ENCODE measurements at regions not wholly inside any gene's neighbourhood (a gene's known extent, or its start where the extent isn't known, plus 50 kb on each side); places are given as distances from the start of the nearest gene placed in this dataset.
"Not testable (repeated sequence)": the region's sequence is repeated elsewhere in the genome, so short reads cannot be mapped to it uniquely, and the experiment has no call there.

DNA sequence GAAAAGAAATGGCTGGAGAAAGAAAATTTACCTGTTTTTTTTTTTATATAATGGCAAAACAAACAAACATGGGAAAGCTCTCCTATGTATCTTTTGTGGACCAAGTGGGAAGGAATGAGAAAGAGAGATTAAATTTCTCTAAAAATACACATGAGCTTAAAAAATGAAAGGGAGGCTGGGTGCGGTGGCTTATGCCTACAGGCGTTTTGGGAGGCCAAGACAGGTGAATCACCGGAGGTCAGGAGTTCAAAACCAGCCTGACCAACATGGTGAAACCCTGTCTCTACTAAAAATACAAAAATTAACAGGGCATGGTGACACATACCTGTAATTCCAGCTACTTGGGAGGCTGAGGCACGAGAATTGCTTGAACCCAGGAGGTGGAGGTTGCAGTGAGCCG is 388.0 kb downstream of the TFAP2B start:
- not testable (repeated sequence) for DNase-seq (ENCODE audit: extremely low read depth, low read depth, low spot score)

DNA sequence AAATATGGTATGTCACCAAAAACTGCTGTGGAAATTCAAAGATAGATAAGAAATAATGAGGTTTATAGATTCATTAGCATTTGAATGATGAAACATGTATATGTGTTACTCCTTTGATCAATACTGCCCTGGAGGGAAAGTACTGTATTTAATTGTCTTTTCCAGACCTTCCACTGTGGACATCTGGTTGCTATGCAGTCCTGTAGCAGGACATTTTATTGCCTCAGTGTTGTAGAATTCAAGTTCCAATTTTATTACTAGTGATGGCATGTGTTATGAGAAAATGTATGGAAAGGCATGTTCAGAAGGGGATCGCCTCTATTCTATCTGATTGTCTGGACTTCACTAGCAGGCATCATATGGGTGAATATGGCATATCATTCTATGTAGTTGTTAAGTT is 391.0 kb downstream of the TFAP2B start:
- no peak for DNase-seq (ENCODE audit: extremely low read depth, low read depth, low spot score)

DNA sequence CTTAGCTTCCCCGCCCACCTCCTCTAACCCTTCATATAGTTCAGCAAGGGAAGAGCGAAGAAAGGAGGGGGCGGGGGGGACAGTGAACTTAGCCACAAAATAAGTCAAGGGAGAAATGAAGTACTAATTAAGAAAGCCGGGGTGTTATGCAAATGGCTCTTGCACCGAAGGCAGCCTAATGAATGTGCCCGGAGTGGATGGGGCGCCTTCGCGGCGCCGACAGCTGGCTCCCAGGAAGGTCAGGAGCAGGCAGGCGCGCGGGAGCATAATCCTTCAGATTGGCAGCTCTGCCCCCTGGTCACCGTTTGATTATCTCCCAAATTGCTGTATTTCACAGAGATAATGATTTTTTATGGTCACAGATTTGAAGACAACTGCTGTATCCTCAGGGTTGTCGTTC is 395.1 kb downstream of the TFAP2B start:
- DNase-seq (ENCODE audit: extremely low read depth, low read depth, low spot score) = no peak

DNA sequence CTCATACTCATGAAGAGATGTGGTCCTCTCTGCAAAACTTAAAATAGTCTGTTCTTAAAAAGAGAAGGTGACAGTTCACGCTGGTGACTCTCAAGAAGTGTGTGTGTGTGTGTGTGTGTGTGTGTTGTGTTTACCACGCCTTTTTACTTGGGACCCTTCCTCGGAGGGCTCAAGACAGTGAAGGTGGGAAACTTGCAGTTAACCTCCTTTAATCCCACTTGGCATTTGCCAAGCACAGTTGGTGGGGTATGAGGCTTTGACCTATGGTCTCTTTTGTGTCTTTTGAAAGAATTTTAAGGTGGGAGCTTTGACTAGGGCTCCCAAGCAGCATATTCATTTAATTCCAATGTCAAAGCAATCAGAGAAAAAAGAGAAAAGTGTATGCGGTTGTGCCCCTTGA is 395.8 kb downstream of the TFAP2B start:
- no peak for DNase-seq (ENCODE audit: extremely low read depth, low read depth, low spot score)

DNA sequence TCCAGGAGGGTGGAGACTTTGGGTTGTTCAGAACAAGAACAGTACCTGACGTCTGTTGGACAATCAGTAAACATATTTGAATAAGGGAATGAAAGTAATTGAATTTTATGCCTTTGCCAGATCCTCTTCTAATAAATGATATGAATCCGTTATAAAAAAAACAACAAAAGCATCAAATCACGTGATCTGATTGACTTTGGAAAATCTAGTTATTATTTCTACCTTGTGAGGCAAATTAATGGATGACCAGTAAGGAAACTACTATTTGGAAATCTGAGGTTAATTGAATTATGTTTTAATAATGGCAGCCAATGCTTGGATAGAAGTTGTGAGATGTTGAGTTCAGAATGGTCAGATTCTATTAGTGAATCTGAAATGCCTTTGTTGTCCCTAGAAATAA is 399.5 kb downstream of the TFAP2B start:
- DNase-seq (ENCODE audit: extremely low read depth, low read depth, low spot score) = no peak

DNA sequence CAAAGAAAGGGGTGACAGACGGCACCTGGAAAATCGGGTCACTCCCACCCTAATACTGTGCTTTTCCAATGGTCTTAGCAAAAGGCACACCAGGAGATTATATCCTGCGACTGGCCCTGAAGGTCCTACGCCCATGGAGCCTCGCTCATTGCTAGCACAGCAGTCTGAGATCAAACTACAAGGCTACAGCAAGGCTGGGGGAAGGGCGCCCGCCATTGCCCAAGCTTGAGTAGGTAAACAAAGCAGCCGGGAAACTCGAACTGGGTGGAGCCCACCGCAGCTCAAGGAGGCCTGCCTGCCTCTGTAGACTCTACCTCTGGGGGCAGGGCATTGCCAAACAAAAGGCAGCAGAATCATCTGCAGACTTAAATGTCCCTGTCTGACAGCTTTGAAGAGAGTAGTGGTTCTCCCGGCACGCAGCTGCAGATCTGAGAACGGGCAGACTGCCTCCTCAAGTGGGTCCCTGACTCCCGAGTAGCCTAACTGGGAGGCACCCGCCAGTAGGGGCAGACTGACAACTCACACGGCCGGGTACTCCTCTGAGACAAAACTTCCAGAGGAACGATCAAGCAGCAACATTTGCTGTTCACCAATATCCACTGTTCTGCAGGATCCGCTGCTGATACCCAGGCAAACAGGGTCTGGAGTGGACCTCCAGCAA is 406.0 kb downstream of the TFAP2B start:
- DNase-seq (ENCODE audit: extremely low read depth, low read depth, low spot score) = not testable (repeated sequence)

DNA sequence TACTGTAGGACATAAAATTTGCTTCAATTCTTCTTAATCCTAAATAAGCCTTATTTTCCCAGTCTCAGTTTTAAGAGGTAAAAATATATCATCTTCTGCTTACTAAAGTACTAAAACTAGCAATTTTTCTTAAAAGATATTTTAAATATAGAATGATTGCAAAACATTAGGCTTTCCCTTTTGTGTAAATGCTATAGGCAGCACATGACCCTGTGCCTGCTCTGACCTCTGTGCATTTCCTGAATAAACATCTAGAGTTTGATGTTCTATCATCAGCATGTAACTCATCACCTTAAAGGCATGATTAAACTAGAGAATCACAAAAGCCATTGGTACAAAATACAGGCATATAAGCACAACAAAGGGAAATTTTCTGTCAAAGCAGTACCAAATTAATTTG is 422.7 kb downstream of the TFAP2B start:
- no peak for DNase-seq (ENCODE audit: extremely low read depth, low read depth, low spot score)

DNA sequence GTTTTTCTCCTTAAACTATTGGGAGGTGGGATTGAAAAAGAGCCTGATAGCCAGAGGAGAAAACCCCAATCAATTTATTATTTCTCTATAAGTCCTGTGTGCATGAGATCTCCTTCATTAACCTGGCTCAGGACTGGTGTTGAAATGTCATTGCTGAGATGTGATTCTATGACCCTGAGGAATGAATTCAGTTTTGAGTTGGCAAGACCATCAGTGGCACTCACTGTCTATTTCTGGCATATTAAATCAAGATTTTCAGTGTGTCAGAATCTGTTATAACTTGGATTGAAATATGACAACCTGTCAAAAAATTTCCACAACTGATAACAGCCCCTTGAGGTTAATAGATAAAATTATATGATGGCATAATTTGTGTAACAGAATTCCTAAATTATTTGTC is 431.1 kb downstream of the TFAP2B start:
- no peak for DNase-seq (ENCODE audit: extremely low read depth, low read depth, low spot score)

DNA sequence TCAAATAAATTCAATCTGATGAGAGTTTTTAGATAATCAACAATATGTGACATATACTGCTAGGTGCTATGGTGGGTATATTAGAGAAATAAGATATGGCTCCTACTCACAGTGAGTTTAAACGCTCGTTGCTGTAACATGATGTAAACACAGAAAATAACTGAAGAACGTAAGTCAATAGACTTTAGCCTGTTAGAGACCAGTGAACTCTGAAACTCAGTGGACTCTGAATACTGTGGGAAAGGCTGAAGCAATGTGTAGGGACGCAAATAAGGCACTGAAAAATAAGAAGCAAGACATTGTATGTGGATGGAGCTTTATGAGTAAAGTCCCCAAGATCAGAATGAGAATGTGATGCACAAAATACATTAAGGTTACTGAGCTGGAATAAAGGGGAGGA is 431.6 kb downstream of the TFAP2B start:
- no peak for DNase-seq (ENCODE audit: extremely low read depth, low read depth, low spot score)

DNA sequence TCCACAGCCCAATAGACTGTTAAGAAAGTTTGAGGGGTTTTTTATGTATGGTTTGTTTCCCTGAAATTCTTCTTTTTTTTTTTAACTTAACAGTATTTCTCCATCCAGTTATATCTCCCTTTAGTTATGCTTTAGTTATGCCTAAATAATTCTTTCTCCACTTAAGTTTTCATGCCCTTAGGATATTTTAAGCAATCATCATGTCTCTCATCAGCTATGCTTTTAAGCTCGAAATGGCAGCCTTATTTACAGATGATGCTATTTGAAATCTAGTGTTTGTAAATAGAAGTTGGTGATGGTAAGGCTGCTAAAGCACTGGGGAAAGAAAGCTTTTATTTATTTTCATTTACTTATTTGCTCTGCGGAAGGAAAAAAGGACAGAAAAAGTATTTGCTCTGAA is 439.3 kb downstream of the TFAP2B start:
- no peak for DNase-seq (ENCODE audit: extremely low read depth, low read depth, low spot score)

DNA sequence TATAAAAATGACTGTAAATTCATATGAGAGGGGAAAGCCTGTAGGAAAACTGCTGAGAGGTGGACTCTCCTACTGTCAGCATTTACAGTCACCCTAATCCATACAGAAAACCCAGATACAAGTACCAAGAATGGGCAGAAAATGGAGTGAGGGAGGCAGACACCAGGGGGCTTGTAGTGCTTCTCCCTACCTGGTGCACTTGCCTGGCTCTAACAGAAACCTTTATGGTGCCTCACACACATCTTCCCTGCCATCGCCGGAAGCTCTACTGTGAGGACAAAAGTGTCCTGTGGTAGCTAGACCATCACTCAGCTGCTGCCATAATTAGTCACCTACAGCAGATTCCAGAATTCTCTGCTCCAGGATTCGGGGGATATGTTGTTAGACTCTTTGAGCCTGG is 441.3 kb downstream of the TFAP2B start:
- no peak for DNase-seq (ENCODE audit: extremely low read depth, low read depth, low spot score)

DNA sequence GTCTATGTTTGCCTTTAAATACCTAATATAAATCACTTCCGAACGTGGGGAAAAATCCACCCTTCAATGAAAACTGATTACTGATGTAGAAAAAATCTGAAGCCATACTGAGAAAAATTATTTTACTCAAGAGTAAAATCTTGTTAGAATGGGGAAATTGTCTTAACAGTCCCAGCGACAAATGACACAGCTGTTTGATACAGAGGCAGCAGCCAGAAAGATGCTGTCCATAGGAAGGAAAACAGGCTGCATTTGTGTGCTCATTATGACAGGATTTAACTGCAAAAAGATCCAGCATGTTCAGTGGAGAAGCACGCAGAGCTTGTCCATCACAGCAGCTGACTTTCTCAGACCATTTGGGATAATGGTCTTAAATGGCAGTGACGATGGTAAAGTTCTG is 443.0 kb downstream of the TFAP2B start:
- no peak for DNase-seq (ENCODE audit: extremely low read depth, low read depth, low spot score)

DNA sequence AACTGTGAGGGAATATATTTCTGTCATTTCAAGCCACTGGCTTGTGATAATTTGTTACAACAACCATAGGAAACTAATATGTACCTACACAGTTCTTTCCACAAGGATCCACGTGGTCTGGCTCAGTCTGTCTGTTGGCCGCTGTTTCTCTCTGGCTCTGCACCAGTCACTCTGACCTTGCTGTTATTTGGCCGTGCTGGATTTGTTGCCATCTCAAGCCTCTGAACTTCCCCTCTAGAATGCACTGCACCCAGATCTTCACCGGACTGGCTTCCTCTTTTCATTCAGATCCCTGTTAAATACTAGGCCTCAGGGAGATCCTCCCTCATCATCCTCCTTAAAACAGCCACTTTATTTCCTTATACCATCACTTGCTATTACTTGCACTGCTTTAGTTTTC is 446.8 kb downstream of the TFAP2B start:
- no peak for DNase-seq (ENCODE audit: extremely low read depth, low read depth, low spot score)

DNA sequence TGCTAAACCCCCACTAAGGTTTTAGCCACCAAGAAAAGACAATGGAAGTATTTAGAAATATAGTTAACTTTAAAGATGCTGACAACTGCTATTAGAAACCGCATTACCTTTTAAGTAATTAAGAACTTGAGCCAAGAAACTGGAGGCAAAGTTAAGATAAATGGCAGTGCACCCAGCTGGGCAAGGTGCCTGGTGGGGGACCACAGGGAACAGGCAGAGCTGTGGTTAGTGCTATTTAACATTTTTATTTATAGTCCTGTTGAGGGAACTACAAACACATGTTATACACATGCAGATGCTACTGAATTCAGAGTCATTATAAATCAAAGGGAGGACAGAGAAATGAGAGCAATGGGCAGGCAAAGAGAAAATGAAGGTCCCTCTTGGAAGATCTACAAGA is 447.9 kb downstream of the TFAP2B start:
- no peak for DNase-seq (ENCODE audit: extremely low read depth, low read depth, low spot score)

DNA sequence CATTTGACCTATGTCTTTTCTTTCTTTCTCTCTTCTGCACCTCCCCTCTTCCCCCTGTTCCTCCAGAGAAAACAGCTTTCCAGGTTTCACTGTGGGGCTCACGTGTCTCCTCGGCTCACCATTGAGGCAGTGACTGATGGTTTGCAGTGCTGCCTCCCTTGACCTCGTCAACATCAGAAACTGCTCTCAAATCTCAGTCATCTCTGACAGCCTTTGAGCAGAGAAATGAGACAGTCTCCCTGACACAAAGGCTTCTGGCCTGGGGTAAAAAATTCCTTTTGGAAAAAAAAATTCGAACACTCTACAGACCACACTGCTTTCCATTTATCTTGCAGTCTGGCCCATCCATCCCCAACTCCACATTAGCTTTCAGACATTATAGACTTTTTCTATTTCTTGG is 450.0 kb downstream of the TFAP2B start:
- no peak for DNase-seq (ENCODE audit: extremely low read depth, low read depth, low spot score)

DNA sequence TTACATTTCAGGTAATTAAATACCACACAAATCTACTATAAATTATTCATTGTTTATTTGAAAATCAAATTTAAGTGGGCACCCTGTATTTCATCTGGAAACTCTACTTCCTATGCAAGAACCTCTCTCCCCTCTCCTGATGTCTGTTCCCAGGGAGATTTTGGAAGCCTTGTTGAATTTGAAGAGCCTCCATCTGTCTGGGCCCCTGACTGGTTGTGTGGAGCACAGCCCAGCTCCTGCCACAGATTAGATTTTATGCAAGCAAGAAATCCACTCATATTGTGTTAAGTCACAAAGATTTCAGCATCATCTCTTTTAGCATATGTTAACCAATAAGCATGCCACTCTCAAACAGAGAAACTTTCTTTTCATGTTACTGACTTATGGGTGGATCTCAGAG is 451.2 kb downstream of the TFAP2B start:
- DNase-seq (ENCODE audit: extremely low read depth, low read depth, low spot score) = no peak

DNA sequence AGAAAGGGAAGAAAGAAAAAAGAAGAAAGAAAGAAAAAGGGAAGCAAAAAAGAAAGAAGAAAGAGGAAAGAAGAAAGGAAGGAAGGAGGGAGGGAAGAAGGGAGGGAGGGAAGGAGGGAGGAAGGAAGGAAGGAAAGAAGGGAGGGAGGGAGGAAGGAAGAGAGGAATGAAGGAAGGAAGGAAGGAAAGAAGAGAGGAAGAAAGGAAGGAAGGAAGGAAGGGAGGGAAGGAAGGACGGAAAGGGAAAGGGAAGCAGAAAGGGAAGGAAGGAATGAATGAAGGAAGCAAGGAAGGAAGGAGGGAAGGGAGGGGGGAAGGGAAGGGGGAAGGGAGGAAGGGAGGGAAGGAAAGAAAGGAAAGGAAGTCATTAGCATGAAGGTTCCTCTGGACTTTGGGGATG is 452.9 kb downstream of the TFAP2B start:
- DNase-seq (ENCODE audit: extremely low read depth, low read depth, low spot score) = no peak

DNA sequence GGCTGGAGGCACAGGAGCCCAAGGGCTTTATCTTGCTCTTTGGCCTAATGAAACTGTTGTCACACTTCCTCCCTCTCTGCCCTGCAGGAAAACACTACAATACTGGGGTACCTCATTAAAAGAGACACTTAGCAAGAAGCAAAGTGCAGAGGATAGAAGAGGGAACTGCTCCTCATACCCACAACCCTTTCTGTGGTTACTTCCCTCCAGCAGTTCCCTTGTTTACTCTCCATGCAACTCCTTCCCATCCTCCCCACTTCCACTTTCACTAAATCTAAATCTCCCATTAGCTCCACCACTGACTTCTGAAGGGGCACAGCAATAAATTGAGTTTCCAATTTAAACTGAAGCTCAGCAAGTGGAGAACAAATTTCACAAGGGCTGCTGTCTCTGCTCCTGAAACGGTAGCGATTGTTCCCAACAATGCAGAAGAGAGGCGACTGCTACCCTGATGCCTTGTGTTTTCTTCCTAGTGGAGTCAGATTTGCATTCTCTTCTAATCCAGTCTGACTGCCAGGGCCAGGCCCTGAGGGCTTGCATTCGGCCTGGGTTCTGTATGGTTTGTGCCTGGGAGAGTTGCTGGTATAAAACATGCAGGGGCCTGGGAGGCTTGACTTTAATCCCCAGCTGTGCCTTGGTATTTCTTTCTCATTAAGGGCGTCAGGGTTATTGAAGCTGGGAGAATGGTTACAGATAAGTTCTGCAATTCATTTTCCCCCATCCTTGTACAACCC is 454.7 kb downstream of the TFAP2B start:
- no peak for DNase-seq (ENCODE audit: extremely low read depth, low read depth, low spot score)

DNA sequence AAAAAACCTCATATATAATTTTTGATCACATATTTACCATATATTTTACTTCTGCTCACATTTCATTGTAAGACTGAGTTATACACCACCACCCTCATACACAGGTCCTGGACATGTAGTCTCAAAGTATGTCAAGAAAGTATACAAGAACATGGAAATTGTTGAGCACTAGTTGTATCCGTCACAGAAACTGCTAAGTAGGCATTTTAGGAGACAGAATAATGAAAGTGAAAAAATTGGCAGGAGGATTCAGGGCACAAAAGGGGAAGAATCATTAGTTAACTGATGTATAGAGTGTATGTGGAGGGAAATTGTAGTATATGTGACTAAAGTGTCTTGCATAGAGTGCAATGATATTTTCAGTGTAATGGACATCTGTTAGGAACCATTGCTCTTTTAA is 458.8 kb downstream of the TFAP2B start:
- DNase-seq (ENCODE audit: extremely low read depth, low read depth, low spot score) = no peak

DNA sequence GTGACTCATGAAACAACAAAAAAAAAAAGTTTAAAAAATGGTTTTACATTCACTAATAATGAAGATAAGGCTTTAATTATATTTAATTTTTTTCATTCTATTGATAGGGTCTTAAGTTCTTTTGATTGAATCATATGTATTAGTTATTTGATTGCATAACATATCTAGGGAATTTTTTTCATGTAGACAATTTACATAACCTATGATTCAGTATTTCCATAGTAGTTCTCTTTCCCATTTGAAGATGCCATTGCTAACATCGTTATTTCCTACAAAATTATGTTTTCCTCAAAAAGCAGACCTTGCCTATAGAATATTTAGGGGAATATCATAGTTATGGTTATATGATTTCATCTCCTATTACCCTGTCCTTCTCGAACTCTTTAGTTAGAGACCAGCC is 463.4 kb downstream of the TFAP2B start:
- no peak for DNase-seq (ENCODE audit: extremely low read depth, low read depth, low spot score)

DNA sequence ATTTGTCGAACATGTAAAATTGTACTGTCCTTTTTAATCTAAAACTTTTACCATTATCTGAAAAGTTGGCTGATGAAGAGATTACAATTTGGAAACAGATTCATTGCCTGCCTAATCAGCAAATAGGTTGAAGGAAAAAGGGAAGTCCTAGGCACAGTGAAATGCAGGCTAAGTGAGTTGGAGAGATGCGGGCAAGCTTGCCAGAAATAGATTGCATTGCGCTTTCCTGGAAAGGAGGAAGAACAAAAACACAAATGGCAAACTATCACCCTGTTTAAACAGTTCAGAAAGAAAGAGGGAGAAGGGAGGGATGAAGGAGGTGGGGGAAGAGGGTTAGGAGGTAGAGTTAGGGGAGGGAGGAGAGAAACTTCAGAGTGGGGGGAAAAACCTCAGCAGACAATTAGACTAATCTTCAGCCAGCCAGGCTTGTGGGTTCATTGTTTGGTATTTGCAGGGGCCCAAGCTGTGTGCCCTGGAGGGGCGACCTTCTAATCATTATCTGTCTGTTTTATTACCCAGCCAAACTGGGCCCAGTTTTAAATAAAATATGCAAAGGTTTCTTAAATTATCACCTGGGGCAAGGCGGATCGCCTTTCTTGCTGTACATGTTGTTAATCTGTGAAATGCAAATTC is 465.2 kb downstream of the TFAP2B start:
- DNase-seq (ENCODE audit: extremely low read depth, low read depth, low spot score) = no peak

DNA sequence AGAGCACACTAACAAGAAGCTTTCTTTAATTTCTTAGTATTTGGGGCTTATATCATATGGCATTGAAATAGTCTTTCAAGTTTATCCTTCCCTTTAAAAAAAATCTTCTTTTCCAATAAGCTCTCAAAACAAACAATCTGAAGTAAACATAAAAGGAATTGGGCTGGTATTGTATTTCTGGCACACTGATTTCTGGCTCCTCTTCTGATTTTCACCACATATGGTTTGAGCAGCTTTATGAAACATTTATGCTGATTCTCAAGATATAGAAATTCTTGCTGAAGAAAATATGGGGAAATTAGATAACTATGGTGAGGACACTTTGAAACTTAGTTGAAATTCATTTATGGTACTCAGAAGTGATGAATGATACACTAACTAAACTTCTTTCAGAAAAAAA is 467.2 kb downstream of the TFAP2B start:
- DNase-seq (ENCODE audit: extremely low read depth, low read depth, low spot score) = no peak
